ENCODE measurements at regions not wholly inside any gene's neighbourhood (a gene's known extent, or its start where the extent isn't known, plus 50 kb on each side); places are given as distances from the start of the nearest gene placed in this dataset.

- Histone ChIP-seq H3K27ac (ENCODE audit: low read depth, low read length, poor library complexity, severe bottlenecking) (no peak overlapping the region), H4K20me1 (ENCODE audit: insufficient read depth, low read length) (no peaks in the 10 kb centered on the region), H3K36me3 (ENCODE audit: insufficient read depth, low read length) (no peaks in the 10 kb centered on the region), H3K4me3 (ENCODE audit: low read depth, low read length, poor library complexity, severe bottlenecking) (no peak overlapping the region), H3K4me2 (ENCODE audit: low read length) (no peak overlapping the region), H3K4me1 (ENCODE audit: insufficient read depth, low read length, poor library complexity, severe bottlenecking) (no peaks in the 10 kb centered on the region), H3K79me2 (ENCODE audit: insufficient read depth, low read depth, low read length) (no peaks in the 10 kb centered on the region), H2AFZ (ENCODE audit: low read length) (no peak overlapping the region), H3K9me3 (ENCODE audit: low read length) (no peaks in the 10 kb centered on the region), H3K9me2 (ENCODE audit: insufficient read depth, low read length) (no peaks in the 10 kb centered on the region)
- ChIA-PET CTCF (ENCODE audit: unreplicated experiment) (no interaction called here), POLR2A (interaction anchor here (0.7 kb wide), 1 partner anchor 531 kb away, joined by 3 read pairs; no protein-coding TSS in a partner anchor)
- no peak for DNase-seq (ENCODE audit: low spot score)
- BruUV-seq (replicated peaks) = no TSS peak
- no peak for TF ChIP-seq EZH2phosphoT487 (IDR thresholded peaks at IDR 0.05; ENCODE audit: borderline replicate concordance, low read depth, low read length)
- no peak for TF ChIP-seq CTCF (conservative IDR thresholded peaks at IDR 0.05; ENCODE audit: low read length)
- intact Hi-C loops (cut with micrococcal nuclease; ENCODE audit: unreplicated experiment) = no loop called here
Measured at GRCh38 chr5:165139262-165139661, 1633.8 kb downstream of the MAT2B start.

- Histone ChIP-seq H3K4me1 (ENCODE audit: insufficient read depth, low read length, poor library complexity, severe bottlenecking) (no peaks in the 10 kb centered on the region), H3K9me3 (ENCODE audit: low read length) (no peaks in the 10 kb centered on the region), H3K27ac (ENCODE audit: low read depth, low read length, poor library complexity, severe bottlenecking) (no peak overlapping the region), H4K20me1 (ENCODE audit: insufficient read depth, low read length) (no peaks in the 10 kb centered on the region), H3K4me3 (ENCODE audit: low read depth, low read length, poor library complexity, severe bottlenecking) (no peak overlapping the region), H3K79me2 (ENCODE audit: insufficient read depth, low read depth, low read length) (no peaks in the 10 kb centered on the region), H3K36me3 (ENCODE audit: insufficient read depth, low read length) (no peaks in the 10 kb centered on the region), H3K4me2 (ENCODE audit: low read length) (no peak overlapping the region), H2AFZ (ENCODE audit: low read length) (no peak overlapping the region), H3K9me2 (ENCODE audit: insufficient read depth, low read length) (no peaks in the 10 kb centered on the region)
- intact Hi-C loops (cut with micrococcal nuclease; ENCODE audit: unreplicated experiment) = no loop called here
- DNase-seq (ENCODE audit: low spot score) = no peak
- POLR2A ChIA-PET = interaction anchor here (0.7 to 1.1 kb wide), 2 partner anchors 10 to 531 kb away, joined by 3 read pairs; no protein-coding TSS in a partner anchor
- CTCF ChIA-PET (ENCODE audit: unreplicated experiment) = no interaction called here
- BruUV-seq (replicated peaks) = no TSS peak
- TF ChIP-seq EZH2phosphoT487 (IDR thresholded peaks at IDR 0.05; ENCODE audit: borderline replicate concordance, low read depth, low read length) (no peak), CTCF (conservative IDR thresholded peaks at IDR 0.05; ENCODE audit: low read length) (no peak)
Measured at GRCh38 chr5:165139721-165140120, 1634.3 kb downstream of the MAT2B start.

GRCh38 chr5:165143741-165144140 lies 1638.3 kb downstream of the MAT2B start:
- Histone ChIP-seq H3K79me2 (ENCODE audit: insufficient read depth, low read depth, low read length) (no peaks in the 10 kb centered on the region), H4K20me1 (ENCODE audit: insufficient read depth, low read length) (no peaks in the 10 kb centered on the region), H2AFZ (ENCODE audit: low read length) (no peak overlapping the region), H3K27ac (ENCODE audit: low read depth, low read length, poor library complexity, severe bottlenecking) (no peak overlapping the region), H3K9me2 (ENCODE audit: insufficient read depth, low read length) (no peaks in the 10 kb centered on the region), H3K4me3 (ENCODE audit: low read depth, low read length, poor library complexity, severe bottlenecking) (no peak overlapping the region), H3K4me2 (ENCODE audit: low read length) (no peak overlapping the region), H3K9me3 (ENCODE audit: low read length) (no peaks in the 10 kb centered on the region), H3K4me1 (ENCODE audit: insufficient read depth, low read length, poor library complexity, severe bottlenecking) (no peaks in the 10 kb centered on the region), H3K36me3 (ENCODE audit: insufficient read depth, low read length) (no peaks in the 10 kb centered on the region)
- no peak for DNase-seq (ENCODE audit: low spot score)
- TF ChIP-seq EZH2phosphoT487 (IDR thresholded peaks at IDR 0.05; ENCODE audit: borderline replicate concordance, low read depth, low read length) (no peak), CTCF (conservative IDR thresholded peaks at IDR 0.05; ENCODE audit: low read length) (no peak)
- intact Hi-C loops (cut with micrococcal nuclease; ENCODE audit: unreplicated experiment) = no loop called here
- ChIA-PET POLR2A (no interaction called here), CTCF (ENCODE audit: unreplicated experiment) (no interaction called here)
- BruUV-seq (replicated peaks) = no TSS peak
